MM.1S (cell line): ENCODE measurements at regions not wholly inside any gene's neighbourhood (a gene's known extent, or its start where the extent isn't known, plus 50 kb on each side); places are given as distances from the start of the nearest gene placed in this dataset.

Experiments used
- DNase-seq: peaks from one replicate; pipeline ENCODE4 v3.0.0-alpha.2; 2015
- H2AFZ ChIP-seq: fragments of 300-600 bp; sonication (generic); 2 replicates; pipeline ENCODE4 v1.6.0; 2016; ENCODE audit warnings: antibody characterized with exemption, low read length
- H3F3A ChIP-seq: fragments of 300-600 bp; sonication (generic); 2 replicates; pipeline ENCODE4 v1.6.1; 2016; ENCODE audit warnings: mild to moderate bottlenecking, antibody characterized with exemption, low read length, moderate library complexity, mixed read lengths; ENCODE audit not compliant: insufficient read depth
- H3K27ac ChIP-seq: fragments of 300-600 bp; sonication (generic); 2 replicates; pipeline ENCODE4 v1.5.1; 2016; ENCODE audit warnings: mild to moderate bottlenecking, low read length
- H3K27me3 ChIP-seq: fragments of 300-600 bp; sonication (generic); replicated peaks from 2 replicates; pipeline ENCODE4 v1.6.0; 2016; ENCODE audit warnings: low read length; ENCODE audit not compliant: insufficient read depth
- H3K36me3 ChIP-seq: fragments of 300-600 bp; sonication (generic); replicated peaks from 2 replicates; pipeline ENCODE4 v1.6.1; 2016; ENCODE audit warnings: mild to moderate bottlenecking, low read length, mixed read lengths; ENCODE audit not compliant: insufficient read depth
- H3K4me1 ChIP-seq: fragments of 300-600 bp; sonication (generic); 2 replicates; pipeline ENCODE4 v1.6.1; 2016; ENCODE audit warnings: low read length, mixed read lengths
- H3K4me2 ChIP-seq: fragments of 300-600 bp; sonication (generic); 2 replicates; pipeline ENCODE4 v1.6.0; 2016; ENCODE audit warnings: low read depth, low read length
- H3K4me3 ChIP-seq: fragments of 300-600 bp; sonication (generic); 2 replicates; pipeline ENCODE4 v1.5.1; 2016; ENCODE audit warnings: low read length, mixed read lengths
- H3K79me2 ChIP-seq: fragments of 300-600 bp; sonication (generic); 2 replicates; pipeline ENCODE4 v1.6.1; 2016; ENCODE audit warnings: mixed run types, low read length, mixed read lengths
- H3K9ac ChIP-seq: fragments of 300-600 bp; sonication (generic); 2 replicates; pipeline ENCODE4 v1.6.1; 2016; ENCODE audit warnings: low read length, mixed read lengths
- H3K9me2 ChIP-seq: fragments of 300-600 bp; sonication (generic); replicated peaks from 2 replicates; pipeline ENCODE4 v1.6.1; 2016; ENCODE audit warnings: mild to moderate bottlenecking, low read length, mixed read lengths; ENCODE audit not compliant: insufficient read depth
- H3K9me3 ChIP-seq: fragments of 300-600 bp; sonication (generic); replicated peaks from 2 replicates; pipeline ENCODE4 v1.6.1; 2016; ENCODE audit warnings: mild to moderate bottlenecking, low read length, mixed read lengths; ENCODE audit not compliant: insufficient read depth
- H4K20me1 ChIP-seq: fragments of 300-600 bp; sonication (generic); 2 replicates; pipeline ENCODE4 v1.6.1; 2016; ENCODE audit warnings: mild to moderate bottlenecking, low read length, moderate library complexity, mixed read lengths; ENCODE audit not compliant: insufficient read depth
- CTCF ChIP-seq: fragments of 300-600 bp; sonication (generic); IDR thresholded peaks from 2 replicates; pipeline ENCODE4 v1.5.1; 2016; ENCODE audit warnings: antibody characterized with exemption, low read length, mixed read lengths
- EZH2 ChIP-seq: fragments of 300-600 bp; sonication (generic); optimal IDR thresholded peaks from 2 replicates; pipeline ENCODE3; 2017; ENCODE audit warnings: low read depth, mild to moderate bottlenecking, antibody characterized with exemption, low read length, mixed read lengths
- EZH2phosphoT487 ChIP-seq: fragments of 300-600 bp; sonication (generic); IDR thresholded peaks from 2 replicates; pipeline ENCODE4 v1.6.1; 2018; ENCODE audit warnings: antibody characterized with exemption, low read length

DNA sequence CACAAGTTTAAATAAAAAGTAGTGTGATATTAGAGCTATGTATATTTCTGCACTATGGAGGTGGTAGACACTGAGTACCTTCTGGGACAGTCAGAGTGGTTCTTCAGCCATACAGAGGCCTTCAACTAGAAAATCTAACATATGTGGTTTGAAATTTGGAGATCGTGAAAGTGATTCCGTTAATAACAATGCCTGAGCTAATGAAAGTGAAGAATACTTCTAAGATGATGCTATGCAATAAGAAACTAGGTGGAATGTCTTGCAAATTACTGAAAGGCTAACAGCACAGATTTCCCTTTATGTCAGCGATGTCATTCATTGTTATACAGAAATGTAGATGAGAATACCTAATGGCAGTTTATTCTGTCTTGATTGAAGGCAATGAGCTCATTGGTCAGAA is 1984.7 kb upstream of the RAG2 start:
- no peaks in the 10 kb centered on the region for H3K9me2 ChIP-seq
- H3F3A ChIP-seq = no peaks in the 10 kb centered on the region
- no peaks in the 10 kb centered on the region for H4K20me1 ChIP-seq
- H3K4me1 ChIP-seq = no peaks in the 10 kb centered on the region
- H3K9ac ChIP-seq = no peak overlapping the region
- H3K79me2 ChIP-seq = no peaks in the 10 kb centered on the region
- H3K9me3 ChIP-seq = no peaks in the 10 kb centered on the region
- no peaks in the 10 kb centered on the region for H3K27me3 ChIP-seq
- no peak for TF ChIP-seq EZH2
- TF ChIP-seq EZH2phosphoT487 = no peak
- no peak overlapping the region for H3K27ac ChIP-seq
- H3K36me3 ChIP-seq = no peaks in the 10 kb centered on the region
- no peak for DNase-seq
- H3K4me2 ChIP-seq = no peak overlapping the region
- no peak overlapping the region for H3K4me3 ChIP-seq
- H2AFZ ChIP-seq = no peak overlapping the region

DNA sequence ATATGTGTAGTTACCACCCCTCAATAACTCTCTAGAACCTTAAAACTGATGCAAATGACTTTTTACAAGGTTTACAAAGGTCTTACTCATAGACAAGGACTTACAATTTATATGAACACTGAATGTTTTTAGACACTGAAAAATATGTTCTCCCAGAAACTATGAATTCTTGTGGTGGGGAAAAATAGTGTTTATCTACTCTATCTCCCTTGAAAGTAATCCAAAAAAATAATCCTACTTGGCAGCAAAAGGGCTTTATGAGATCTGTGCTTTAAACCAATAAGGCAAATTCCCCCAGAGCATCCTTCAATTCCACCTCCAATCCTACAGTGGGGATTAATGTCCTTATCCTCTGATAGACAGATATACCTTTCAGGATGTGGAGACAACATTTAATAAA is 1984.1 kb upstream of the RAG2 start:
- Histone ChIP-seq H2AFZ (no peak overlapping the region), H3K9ac (no peak overlapping the region), H3K4me3 (no peak overlapping the region), H3K27ac (no peak overlapping the region), H3K4me1 (no peaks in the 10 kb centered on the region), H3K79me2 (no peaks in the 10 kb centered on the region), H3K9me2 (no peaks in the 10 kb centered on the region), H3F3A (no peaks in the 10 kb centered on the region), H3K27me3 (no peaks in the 10 kb centered on the region), H3K9me3 (no peaks in the 10 kb centered on the region), H4K20me1 (no peaks in the 10 kb centered on the region), H3K4me2 (no peak overlapping the region), H3K36me3 (no peaks in the 10 kb centered on the region)
- no peak for DNase-seq
- TF ChIP-seq EZH2phosphoT487 (no peak), EZH2 (no peak), CTCF (no peak)

DNA sequence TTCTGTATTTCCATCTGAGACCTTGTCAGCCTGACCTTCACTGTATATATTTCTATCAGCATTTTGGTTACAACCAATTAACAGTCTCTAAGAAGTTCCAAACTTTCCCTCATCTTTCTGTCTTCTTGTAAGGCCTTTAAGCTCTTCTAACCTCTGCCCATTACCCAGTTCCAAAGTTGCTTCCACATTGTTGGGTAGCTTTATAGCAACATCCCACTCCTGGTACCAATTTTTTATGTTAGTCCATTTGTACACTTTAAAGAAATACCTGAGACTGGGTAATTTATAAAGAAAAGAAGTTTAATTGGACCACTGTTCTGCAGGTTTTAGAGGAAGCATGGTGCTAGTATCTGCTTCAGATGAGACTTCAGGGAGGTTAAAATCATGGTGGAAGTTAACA is 1979.7 kb upstream of the RAG2 start:
- Histone ChIP-seq H3K9ac (no peak overlapping the region), H3K9me2 (no peaks in the 10 kb centered on the region), H3K79me2 (no peaks in the 10 kb centered on the region), H3F3A (no peaks in the 10 kb centered on the region), H3K27ac (no peak overlapping the region), H2AFZ (no peak overlapping the region), H4K20me1 (no peaks in the 10 kb centered on the region), H3K4me1 (no peaks in the 10 kb centered on the region), H3K4me3 (no peak overlapping the region), H3K36me3 (no peaks in the 10 kb centered on the region), H3K4me2 (no peak overlapping the region), H3K9me3 (no peaks in the 10 kb centered on the region), H3K27me3 (no peaks in the 10 kb centered on the region)
- no peak for TF ChIP-seq CTCF
- DNase-seq = no peak

- Histone ChIP-seq H4K20me1 (no peaks in the 10 kb centered on the region), H2AFZ (no peak overlapping the region), H3K27ac (no peak overlapping the region), H3K9ac (no peak overlapping the region), H3K4me2 (no peak overlapping the region), H3K36me3 (no peaks in the 10 kb centered on the region), H3K4me3 (no peak overlapping the region), H3F3A (no peaks in the 10 kb centered on the region), H3K27me3 (no peaks in the 10 kb centered on the region), H3K9me2 (no peaks in the 10 kb centered on the region), H3K9me3 (no peaks in the 10 kb centered on the region), H3K79me2 (no peaks in the 10 kb centered on the region), H3K4me1 (no peaks in the 10 kb centered on the region)
- TF ChIP-seq CTCF (no peak), EZH2phosphoT487 (no peak), EZH2 (no peak)
- DNase-seq = no peak
Measured at GRCh38 chr11:38562562-38562961, 1964.5 kb upstream of the RAG2 start.
